ENCODE measurements at regions not wholly inside any gene's neighbourhood (a gene's known extent, or its start where the extent isn't known, plus 50 kb on each side); places are given as distances from the start of the nearest gene placed in this dataset.

DNA sequence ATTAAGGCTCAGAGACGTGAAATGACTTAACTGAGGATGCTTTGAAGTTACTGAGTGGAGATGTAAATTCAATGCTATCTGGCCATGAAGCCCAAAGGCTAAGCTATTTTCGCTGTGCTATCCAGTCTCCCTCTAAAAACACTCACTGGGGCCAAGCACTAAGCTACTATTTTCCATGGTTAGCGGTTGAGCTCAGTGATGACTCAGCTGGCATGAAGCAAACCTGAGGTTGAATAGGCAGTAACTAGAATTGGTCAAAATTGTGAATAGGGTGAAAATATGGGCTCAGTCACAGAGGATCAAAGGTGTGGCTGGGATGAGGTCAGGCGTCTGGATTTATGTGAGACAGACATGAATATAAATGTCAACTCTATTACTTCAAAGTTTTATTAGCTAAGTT lies 564.2 kb upstream of the KIRREL3 start:
- DNase-seq (ENCODE audit: low spot score) (no peak), ATAC-seq (no peak)
- TF ChIP-seq, protein P1, sequence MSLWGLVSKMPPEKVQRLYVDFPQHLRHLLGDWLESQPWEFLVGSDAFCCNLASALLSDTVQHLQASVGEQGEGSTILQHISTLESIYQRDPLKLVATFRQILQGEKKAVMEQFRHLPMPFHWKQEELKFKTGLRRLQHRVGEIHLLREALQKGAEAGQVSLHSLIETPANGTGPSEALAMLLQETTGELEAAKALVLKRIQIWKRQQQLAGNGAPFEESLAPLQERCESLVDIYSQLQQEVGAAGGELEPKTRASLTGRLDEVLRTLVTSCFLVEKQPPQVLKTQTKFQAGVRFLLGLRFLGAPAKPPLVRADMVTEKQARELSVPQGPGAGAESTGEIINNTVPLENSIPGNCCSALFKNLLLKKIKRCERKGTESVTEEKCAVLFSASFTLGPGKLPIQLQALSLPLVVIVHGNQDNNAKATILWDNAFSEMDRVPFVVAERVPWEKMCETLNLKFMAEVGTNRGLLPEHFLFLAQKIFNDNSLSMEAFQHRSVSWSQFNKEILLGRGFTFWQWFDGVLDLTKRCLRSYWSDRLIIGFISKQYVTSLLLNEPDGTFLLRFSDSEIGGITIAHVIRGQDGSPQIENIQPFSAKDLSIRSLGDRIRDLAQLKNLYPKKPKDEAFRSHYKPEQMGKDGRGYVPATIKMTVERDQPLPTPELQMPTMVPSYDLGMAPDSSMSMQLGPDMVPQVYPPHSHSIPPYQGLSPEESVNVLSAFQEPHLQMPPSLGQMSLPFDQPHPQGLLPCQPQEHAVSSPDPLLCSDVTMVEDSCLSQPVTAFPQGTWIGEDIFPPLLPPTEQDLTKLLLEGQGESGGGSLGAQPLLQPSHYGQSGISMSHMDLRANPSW (CRISPR knock-in tag; conservative IDR thresholded peaks at IDR 0.05; ENCODE audit: low read depth), result no peak
- TF ChIP-seq, protein P2, sequence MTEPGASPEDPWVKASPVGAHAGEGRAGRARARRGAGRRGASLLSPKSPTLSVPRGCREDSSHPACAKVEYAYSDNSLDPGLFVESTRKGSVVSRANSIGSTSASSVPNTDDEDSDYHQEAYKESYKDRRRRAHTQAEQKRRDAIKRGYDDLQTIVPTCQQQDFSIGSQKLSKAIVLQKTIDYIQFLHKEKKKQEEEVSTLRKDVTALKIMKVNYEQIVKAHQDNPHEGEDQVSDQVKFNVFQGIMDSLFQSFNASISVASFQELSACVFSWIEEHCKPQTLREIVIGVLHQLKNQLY (CRISPR knock-in tag; IDR thresholded peaks at IDR 0.05), result no peak
- H3K27ac Mint-ChIP-seq, result no peak overlapping the region
- CTCF ChIA-PET, result interaction anchor here (0.8 kb wide), 1 partner anchor 10 kb away, joined by 3 read pairs; no protein-coding TSS in a partner anchor
- no peak overlapping the region for H3K4me3 Mint-ChIP-seq
- H3K27me3 Mint-ChIP-seq (ENCODE audit: low read depth), result no peaks in the 10 kb centered on the region
- H3K36me3 Mint-ChIP-seq, result no peaks in the 10 kb centered on the region
- peaks cover 6% of the 10 kb centered on the region; the same call in 1 of the 2 replicates for H3K9me3 Mint-ChIP-seq
- POLR2A ChIA-PET, result no interaction called here
- H3K4me1 Mint-ChIP-seq, result peaks cover 31% of the 10 kb centered on the region

DNA sequence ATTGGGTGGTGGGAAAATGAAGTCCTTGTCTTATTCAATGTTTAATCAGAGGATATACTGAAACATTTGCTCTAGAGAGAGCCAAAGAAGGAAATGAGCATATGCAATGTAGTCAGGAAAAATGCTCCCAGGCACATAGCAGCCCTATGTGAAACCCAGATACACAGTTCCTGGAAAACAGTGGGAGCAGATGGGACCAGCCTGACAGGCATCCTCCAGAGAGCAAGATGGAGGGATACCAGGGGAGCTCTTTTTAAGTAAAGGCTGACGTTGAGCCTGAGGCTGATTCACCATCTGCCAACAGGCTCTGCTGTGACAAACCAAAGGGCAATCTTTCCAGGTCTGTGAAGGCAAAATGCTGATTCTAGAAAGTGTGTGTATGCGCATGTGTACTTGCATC lies 559.4 kb upstream of the KIRREL3 start:
- H3K9me3 Mint-ChIP-seq, result no peaks in the 10 kb centered on the region
- TF ChIP-seq, protein P3, sequence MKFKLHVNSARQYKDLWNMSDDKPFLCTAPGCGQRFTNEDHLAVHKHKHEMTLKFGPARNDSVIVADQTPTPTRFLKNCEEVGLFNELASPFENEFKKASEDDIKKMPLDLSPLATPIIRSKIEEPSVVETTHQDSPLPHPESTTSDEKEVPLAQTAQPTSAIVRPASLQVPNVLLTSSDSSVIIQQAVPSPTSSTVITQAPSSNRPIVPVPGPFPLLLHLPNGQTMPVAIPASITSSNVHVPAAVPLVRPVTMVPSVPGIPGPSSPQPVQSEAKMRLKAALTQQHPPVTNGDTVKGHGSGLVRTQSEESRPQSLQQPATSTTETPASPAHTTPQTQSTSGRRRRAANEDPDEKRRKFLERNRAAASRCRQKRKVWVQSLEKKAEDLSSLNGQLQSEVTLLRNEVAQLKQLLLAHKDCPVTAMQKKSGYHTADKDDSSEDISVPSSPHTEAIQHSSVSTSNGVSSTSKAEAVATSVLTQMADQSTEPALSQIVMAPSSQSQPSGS (CRISPR knock-in tag; IDR thresholded peaks at IDR 0.05; ENCODE audit: borderline replicate concordance, low read depth), result no peak
- TF ChIP-seq, protein P4, sequence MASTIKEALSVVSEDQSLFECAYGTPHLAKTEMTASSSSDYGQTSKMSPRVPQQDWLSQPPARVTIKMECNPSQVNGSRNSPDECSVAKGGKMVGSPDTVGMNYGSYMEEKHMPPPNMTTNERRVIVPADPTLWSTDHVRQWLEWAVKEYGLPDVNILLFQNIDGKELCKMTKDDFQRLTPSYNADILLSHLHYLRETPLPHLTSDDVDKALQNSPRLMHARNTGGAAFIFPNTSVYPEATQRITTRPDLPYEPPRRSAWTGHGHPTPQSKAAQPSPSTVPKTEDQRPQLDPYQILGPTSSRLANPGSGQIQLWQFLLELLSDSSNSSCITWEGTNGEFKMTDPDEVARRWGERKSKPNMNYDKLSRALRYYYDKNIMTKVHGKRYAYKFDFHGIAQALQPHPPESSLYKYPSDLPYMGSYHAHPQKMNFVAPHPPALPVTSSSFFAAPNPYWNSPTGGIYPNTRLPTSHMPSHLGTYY (CRISPR knock-in tag; IDR thresholded peaks at IDR 0.05), result no peak
- no peak overlapping the region for H3K4me3 Mint-ChIP-seq
- H3K27ac Mint-ChIP-seq, result no peak overlapping the region
- H3K36me3 Mint-ChIP-seq, result no peaks in the 10 kb centered on the region
- ATAC-seq (no peak), DNase-seq (ENCODE audit: low spot score) (no peak)
- POLR2A ChIA-PET, result no interaction called here
- CTCF ChIA-PET, result no interaction called here
- H3K4me1 Mint-ChIP-seq, result peaks cover 12% of the 10 kb centered on the region
- no peaks in the 10 kb centered on the region for H3K27me3 Mint-ChIP-seq (ENCODE audit: low read depth)

DNA sequence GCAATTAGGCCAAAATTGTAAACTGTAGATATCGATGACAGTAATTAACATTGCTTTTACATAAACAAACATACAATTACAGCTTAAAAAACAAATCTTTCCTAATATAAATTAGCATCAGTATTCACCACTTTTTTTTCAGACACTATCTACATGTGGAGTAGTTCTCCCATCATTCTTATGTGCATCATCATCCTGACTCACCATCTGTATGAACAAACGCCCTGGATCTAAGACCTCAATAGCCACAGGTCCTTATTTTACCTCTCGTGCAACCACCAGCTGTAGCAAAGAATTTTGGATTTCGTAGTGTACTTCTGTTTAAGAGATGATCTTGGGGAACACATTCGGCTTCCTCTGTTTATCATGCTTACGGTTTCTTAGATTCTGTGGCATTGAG lies 551.9 kb upstream of the KIRREL3 start:
- peaks cover 4% of the 10 kb centered on the region; the same call in 1 of the 2 replicates for H3K4me1 Mint-ChIP-seq
- POLR2A ChIA-PET, result no interaction called here
- no peak for ATAC-seq
- CTCF ChIA-PET, result no interaction called here
- peaks cover 8% of the 10 kb centered on the region; the same call in 1 of the 2 replicates for H3K9me3 Mint-ChIP-seq
- H3K4me3 Mint-ChIP-seq, result no peak overlapping the region
- H3K27ac Mint-ChIP-seq, result no peak overlapping the region
- no peak for DNase-seq (ENCODE audit: low spot score)
- no peaks in the 10 kb centered on the region for H3K27me3 Mint-ChIP-seq (ENCODE audit: low read depth)
- H3K36me3 Mint-ChIP-seq, result no peaks in the 10 kb centered on the region
- TF ChIP-seq, protein P5, sequence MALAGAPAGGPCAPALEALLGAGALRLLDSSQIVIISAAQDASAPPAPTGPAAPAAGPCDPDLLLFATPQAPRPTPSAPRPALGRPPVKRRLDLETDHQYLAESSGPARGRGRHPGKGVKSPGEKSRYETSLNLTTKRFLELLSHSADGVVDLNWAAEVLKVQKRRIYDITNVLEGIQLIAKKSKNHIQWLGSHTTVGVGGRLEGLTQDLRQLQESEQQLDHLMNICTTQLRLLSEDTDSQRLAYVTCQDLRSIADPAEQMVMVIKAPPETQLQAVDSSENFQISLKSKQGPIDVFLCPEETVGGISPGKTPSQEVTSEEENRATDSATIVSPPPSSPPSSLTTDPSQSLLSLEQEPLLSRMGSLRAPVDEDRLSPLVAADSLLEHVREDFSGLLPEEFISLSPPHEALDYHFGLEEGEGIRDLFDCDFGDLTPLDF (CRISPR knock-in tag; IDR thresholded peaks at IDR 0.05), result no peak
- TF ChIP-seq GRHL2 (CRISPR knock-in tag; IDR thresholded peaks at IDR 0.05; ENCODE audit: insufficient replicate concordance, severe bottlenecking) (no peak), ESRRA (CRISPR knock-in tag; IDR thresholded peaks at IDR 0.05; ENCODE audit: borderline replicate concordance) (no peak), CREM (CRISPR knock-in tag; IDR thresholded peaks at IDR 0.05) (no peak), OVOL2 (CRISPR knock-in tag; IDR thresholded peaks at IDR 0.05; ENCODE audit: borderline replicate concordance) (no peak), NR1H2 (CRISPR knock-in tag; IDR thresholded peaks at IDR 0.05) (no peak), ZNF416 (CRISPR knock-in tag; IDR thresholded peaks at IDR 0.05) (no peak), ZNF232 (CRISPR knock-in tag; IDR thresholded peaks at IDR 0.05) (no peak), SP1 (CRISPR knock-in tag; conservative IDR thresholded peaks at IDR 0.05) (no peak)
- TF ChIP-seq, protein P6, sequence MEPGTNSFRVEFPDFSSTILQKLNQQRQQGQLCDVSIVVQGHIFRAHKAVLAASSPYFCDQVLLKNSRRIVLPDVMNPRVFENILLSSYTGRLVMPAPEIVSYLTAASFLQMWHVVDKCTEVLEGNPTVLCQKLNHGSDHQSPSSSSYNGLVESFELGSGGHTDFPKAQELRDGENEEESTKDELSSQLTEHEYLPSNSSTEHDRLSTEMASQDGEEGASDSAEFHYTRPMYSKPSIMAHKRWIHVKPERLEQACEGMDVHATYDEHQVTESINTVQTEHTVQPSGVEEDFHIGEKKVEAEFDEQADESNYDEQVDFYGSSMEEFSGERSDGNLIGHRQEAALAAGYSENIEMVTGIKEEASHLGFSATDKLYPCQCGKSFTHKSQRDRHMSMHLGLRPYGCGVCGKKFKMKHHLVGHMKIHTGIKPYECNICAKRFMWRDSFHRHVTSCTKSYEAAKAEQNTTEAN (CRISPR knock-in tag; IDR thresholded peaks at IDR 0.05), result no peak
- TF ChIP-seq, protein P7, sequence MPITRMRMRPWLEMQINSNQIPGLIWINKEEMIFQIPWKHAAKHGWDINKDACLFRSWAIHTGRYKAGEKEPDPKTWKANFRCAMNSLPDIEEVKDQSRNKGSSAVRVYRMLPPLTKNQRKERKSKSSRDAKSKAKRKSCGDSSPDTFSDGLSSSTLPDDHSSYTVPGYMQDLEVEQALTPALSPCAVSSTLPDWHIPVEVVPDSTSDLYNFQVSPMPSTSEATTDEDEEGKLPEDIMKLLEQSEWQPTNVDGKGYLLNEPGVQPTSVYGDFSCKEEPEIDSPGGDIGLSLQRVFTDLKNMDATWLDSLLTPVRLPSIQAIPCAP (CRISPR knock-in tag; IDR thresholded peaks at IDR 0.05), result no peak
- TF ChIP-seq, protein P8, sequence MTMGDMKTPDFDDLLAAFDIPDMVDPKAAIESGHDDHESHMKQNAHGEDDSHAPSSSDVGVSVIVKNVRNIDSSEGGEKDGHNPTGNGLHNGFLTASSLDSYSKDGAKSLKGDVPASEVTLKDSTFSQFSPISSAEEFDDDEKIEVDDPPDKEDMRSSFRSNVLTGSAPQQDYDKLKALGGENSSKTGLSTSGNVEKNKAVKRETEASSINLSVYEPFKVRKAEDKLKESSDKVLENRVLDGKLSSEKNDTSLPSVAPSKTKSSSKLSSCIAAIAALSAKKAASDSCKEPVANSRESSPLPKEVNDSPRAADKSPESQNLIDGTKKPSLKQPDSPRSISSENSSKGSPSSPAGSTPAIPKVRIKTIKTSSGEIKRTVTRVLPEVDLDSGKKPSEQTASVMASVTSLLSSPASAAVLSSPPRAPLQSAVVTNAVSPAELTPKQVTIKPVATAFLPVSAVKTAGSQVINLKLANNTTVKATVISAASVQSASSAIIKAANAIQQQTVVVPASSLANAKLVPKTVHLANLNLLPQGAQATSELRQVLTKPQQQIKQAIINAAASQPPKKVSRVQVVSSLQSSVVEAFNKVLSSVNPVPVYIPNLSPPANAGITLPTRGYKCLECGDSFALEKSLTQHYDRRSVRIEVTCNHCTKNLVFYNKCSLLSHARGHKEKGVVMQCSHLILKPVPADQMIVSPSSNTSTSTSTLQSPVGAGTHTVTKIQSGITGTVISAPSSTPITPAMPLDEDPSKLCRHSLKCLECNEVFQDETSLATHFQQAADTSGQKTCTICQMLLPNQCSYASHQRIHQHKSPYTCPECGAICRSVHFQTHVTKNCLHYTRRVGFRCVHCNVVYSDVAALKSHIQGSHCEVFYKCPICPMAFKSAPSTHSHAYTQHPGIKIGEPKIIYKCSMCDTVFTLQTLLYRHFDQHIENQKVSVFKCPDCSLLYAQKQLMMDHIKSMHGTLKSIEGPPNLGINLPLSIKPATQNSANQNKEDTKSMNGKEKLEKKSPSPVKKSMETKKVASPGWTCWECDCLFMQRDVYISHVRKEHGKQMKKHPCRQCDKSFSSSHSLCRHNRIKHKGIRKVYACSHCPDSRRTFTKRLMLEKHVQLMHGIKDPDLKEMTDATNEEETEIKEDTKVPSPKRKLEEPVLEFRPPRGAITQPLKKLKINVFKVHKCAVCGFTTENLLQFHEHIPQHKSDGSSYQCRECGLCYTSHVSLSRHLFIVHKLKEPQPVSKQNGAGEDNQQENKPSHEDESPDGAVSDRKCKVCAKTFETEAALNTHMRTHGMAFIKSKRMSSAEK (CRISPR knock-in tag; IDR thresholded peaks at IDR 0.05; ENCODE audit: borderline replicate concordance), result no peak

All from WTC11 (cell line).